PFSK-1 (cell line): ENCODE measurements at regions not wholly inside any gene's neighbourhood (a gene's known extent, or its start where the extent isn't known, plus 50 kb on each side); places are given as distances from the start of the nearest gene placed in this dataset.

Experiments used
- FOXP2 ChIP-seq: optimal IDR thresholded peaks from 2 replicates; pipeline ENCODE3; 2011; ENCODE audit warnings: borderline replicate concordance, control low read depth, inconsistent platforms; ENCODE audit not compliant: insufficient read depth; ENCODE audit errors: extremely low read length, extremely low read depth
- POLR2AphosphoS5 ChIP-seq: IDR thresholded peaks from 2 replicates; pipeline ENCODE4 v1.6.1; 2012; ENCODE audit warnings: low read depth, mild to moderate bottlenecking, control low read depth, low read length, moderate library complexity
- SIN3A ChIP-seq: IDR thresholded peaks from 2 replicates; pipeline ENCODE4 v1.6.1; 2012; ENCODE audit warnings: mild to moderate bottlenecking, low read length, moderate library complexity, borderline replicate concordance; ENCODE audit not compliant: insufficient read depth
- TAF1 ChIP-seq: IDR thresholded peaks from 2 replicates; pipeline ENCODE4 v1.6.1; 2012; ENCODE audit warnings: low read length, control low read depth, borderline replicate concordance; ENCODE audit not compliant: insufficient read depth
- TF ChIP-seq, protein P1 (sequence below), 2 experiments: IDR thresholded peaks; 2 replicates each; pipeline versions ENCODE4 v1.6.1 to v1.8.0; 2011 to 2012; ENCODE audit warnings: low read depth in 2 of 2, low read length in 2 of 2, control low read depth in 1 of 2, inconsistent platforms in 1 of 2, mild to moderate bottlenecking in 1 of 2, moderate library complexity in 1 of 2; ENCODE audit not compliant: insufficient read depth in 1 of 2

DNA sequence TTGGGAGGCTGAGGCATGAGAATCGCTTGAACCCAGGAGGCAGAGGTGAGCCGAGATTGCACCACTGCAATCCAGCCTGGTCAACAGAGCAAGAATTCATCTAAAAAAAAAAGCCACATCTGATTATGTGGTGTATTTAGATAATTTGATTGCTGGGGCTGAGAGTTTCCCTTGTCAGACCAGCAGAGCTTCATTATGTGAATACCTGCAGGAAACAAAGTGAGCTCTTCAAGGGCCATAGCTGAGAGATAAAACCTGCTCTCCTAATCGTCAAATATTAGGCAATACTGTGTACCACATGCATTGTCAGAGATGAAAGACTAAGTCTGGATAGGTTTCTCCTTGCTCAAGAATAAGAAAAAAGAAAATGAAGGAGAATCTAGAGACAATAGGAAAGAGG is 800.0 kb upstream of the IGFBP7 start:
- no peak for TF ChIP-seq SIN3A
- no peak for TF ChIP-seq FOXP2

GRCh38 chr4:57905965-57906364 is 795.8 kb upstream of the IGFBP7 start:
- no peak for TF ChIP-seq FOXP2
- no peak for TF ChIP-seq SIN3A
- TF ChIP-seq, protein P1, sequence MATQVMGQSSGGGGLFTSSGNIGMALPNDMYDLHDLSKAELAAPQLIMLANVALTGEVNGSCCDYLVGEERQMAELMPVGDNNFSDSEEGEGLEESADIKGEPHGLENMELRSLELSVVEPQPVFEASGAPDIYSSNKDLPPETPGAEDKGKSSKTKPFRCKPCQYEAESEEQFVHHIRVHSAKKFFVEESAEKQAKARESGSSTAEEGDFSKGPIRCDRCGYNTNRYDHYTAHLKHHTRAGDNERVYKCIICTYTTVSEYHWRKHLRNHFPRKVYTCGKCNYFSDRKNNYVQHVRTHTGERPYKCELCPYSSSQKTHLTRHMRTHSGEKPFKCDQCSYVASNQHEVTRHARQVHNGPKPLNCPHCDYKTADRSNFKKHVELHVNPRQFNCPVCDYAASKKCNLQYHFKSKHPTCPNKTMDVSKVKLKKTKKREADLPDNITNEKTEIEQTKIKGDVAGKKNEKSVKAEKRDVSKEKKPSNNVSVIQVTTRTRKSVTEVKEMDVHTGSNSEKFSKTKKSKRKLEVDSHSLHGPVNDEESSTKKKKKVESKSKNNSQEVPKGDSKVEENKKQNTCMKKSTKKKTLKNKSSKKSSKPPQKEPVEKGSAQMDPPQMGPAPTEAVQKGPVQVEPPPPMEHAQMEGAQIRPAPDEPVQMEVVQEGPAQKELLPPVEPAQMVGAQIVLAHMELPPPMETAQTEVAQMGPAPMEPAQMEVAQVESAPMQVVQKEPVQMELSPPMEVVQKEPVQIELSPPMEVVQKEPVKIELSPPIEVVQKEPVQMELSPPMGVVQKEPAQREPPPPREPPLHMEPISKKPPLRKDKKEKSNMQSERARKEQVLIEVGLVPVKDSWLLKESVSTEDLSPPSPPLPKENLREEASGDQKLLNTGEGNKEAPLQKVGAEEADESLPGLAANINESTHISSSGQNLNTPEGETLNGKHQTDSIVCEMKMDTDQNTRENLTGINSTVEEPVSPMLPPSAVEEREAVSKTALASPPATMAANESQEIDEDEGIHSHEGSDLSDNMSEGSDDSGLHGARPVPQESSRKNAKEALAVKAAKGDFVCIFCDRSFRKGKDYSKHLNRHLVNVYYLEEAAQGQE (IDR thresholded peaks at IDR 0.05; ENCODE audit: insufficient read depth in 1 of 2, low read depth in 2 of 2, low read length in 2 of 2) = no peak
- no peak for TF ChIP-seq POLR2AphosphoS5
- TF ChIP-seq TAF1 = no peak

DNA sequence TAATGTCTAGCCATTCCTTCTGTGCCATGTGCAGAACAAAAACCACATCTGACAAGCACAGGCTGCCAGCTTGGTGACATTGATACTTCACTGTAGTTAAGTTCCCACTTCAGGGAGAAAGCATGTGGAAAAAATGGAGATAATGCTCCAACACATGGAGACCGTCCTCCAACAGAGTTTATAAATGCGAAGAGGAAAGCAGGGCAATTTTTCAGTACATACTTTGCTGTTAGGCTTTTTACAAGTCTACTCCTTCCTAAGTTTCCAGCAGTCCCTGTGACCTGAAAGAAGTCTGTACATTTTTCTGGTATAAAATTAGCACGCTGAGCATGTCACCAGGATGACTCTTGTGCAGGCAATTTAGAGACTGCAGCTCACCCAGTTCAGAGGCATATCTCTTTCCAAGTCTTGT is 766.9 kb upstream of the IGFBP7 start:
- no peak for TF ChIP-seq FOXP2
- TF ChIP-seq TAF1 = no peak
- TF ChIP-seq SIN3A = no peak
- TF ChIP-seq, protein P1 (IDR thresholded peaks at IDR 0.05; ENCODE audit: insufficient read depth in 1 of 2, low read depth in 2 of 2, low read length in 2 of 2) = no peak
- no peak for TF ChIP-seq POLR2AphosphoS5

DNA sequence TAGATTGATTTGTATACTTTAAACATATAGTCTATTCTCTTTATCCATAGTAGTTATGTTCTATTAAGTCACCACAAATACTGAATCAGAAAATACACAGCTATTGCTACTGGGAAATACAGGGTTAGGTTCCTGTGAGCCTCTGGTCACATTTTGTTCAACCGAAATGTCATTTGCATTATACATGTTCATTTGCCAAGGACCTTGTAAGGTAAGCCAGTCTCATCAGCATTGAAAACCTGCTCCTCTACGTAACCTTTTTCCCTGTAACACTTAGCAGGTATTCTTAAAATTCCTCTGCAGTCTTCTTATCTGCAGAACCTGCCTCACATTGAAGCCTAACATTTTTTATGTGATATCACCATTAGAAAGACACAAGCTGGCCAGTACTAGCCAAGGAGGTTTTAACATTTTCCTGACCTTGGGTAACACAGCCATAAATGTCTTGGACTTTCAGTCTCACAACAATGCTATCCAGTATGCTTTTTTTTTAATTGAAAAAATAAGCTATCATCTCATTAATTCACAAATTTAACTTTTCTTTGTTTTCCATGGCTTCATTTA is 765.7 kb upstream of the IGFBP7 start:
- no peak for TF ChIP-seq POLR2AphosphoS5
- TF ChIP-seq, protein P1 (IDR thresholded peaks at IDR 0.05; ENCODE audit: insufficient read depth in 1 of 2, low read depth in 2 of 2, low read length in 2 of 2) = no peak
- no peak for TF ChIP-seq TAF1
- TF ChIP-seq FOXP2 = no peak
- TF ChIP-seq SIN3A = no peak

DNA sequence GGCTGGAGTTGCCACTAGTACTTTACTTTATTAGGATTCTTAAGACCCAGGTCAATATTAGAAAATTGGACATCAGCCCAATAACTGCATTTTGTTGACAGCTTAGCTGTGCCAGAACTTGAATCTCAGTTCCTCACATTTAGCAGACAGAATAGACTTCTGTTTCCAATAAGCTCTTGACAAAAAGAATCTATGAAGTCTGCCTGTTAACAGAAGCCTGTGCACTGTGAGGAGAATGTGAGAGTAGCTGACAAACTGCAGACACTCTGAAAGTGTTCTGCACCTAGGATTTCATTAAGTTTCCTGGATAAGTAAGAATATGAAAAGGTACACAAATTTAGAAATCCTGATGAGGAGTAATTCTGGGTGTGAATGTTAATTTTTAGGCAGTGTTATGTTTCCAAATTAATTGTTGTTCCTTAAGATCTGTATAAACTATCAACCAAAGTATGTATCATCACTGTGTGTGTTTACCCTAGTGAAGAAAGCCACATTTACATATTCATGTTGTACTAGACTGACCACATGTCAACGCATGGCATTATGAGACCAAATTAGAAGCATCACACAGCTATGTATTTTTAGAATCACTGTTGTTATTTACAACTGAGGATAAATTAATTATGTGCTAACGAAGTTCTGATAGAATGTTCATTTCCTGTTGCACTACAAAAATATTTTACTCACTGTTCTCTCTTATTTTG is 756.4 kb upstream of the IGFBP7 start:
- no peak for TF ChIP-seq SIN3A
- TF ChIP-seq, protein P1 (IDR thresholded peaks at IDR 0.05; ENCODE audit: insufficient read depth in 1 of 2, low read depth in 2 of 2, low read length in 2 of 2) = no peak
- no peak for TF ChIP-seq FOXP2
- TF ChIP-seq TAF1 = no peak
- no peak for TF ChIP-seq POLR2AphosphoS5
